ENCODE measurements at regions not wholly inside any gene's neighbourhood (a gene's known extent, or its start where the extent isn't known, plus 50 kb on each side); places are given as distances from the start of the nearest gene placed in this dataset.

DNA sequence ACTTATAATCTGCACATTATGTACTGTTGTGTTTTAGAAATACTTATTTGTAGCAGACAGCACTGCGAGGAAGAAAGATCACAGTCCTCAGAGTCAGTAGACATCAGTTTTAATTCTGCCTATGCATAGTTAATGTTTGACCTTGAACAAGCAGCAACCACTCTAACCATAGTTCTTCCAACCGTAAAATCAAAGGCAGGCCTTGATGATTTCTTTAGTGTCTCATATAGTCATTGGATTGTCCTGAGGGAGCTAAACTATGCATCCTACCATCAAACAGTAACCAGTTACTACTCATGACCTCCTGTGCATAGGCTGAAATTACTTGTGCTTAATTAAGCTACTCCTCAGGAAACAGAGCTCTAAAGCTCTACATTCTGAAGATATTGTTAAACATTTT is 294.8 kb upstream of the STXBP5 start:
- TF ChIP-seq, protein P1, sequence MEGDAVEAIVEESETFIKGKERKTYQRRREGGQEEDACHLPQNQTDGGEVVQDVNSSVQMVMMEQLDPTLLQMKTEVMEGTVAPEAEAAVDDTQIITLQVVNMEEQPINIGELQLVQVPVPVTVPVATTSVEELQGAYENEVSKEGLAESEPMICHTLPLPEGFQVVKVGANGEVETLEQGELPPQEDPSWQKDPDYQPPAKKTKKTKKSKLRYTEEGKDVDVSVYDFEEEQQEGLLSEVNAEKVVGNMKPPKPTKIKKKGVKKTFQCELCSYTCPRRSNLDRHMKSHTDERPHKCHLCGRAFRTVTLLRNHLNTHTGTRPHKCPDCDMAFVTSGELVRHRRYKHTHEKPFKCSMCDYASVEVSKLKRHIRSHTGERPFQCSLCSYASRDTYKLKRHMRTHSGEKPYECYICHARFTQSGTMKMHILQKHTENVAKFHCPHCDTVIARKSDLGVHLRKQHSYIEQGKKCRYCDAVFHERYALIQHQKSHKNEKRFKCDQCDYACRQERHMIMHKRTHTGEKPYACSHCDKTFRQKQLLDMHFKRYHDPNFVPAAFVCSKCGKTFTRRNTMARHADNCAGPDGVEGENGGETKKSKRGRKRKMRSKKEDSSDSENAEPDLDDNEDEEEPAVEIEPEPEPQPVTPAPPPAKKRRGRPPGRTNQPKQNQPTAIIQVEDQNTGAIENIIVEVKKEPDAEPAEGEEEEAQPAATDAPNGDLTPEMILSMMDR (IDR thresholded peaks at IDR 0.05), result no peak
- TF ChIP-seq POLR2A (IDR thresholded peaks at IDR 0.05), result no peak
